PC-3 (cell line): ENCODE measurements at regions not wholly inside any gene's neighbourhood (a gene's known extent, or its start where the extent isn't known, plus 50 kb on each side); places are given as distances from the start of the nearest gene placed in this dataset.

ENCODE experiments used
- ATAC-seq: fragments of 200-7000 bp; cut with Tn5 transposase; 2 replicates; pipeline ENCODE4 v1.9.1; 2020; ENCODE audit warnings: mild to moderate bottlenecking, moderate library complexity
- BruUV-seq: library from RNA; stranded (reverse); fragments of 400-500 nt; replicated peaks from 2 replicates; lab custom pipeline; 2021; lab: Mats Ljungman, UMichigan
- CTCF ChIA-PET: fragments of 300-600 bp; sonication (Branson Sonifier 250); formaldehyde crosslinking; loops from one replicate; lab custom pipeline; 2022; ENCODE audit warnings: antibody characterized with exemption; lab: Charles Lee
- POLR2A ChIA-PET: fragments of 300-600 bp; sonication (Branson Sonifier 250); formaldehyde crosslinking; loops from one replicate; lab custom pipeline; 2022; ENCODE audit warnings: antibody characterized with exemption; ENCODE audit not compliant: unreplicated experiment; lab: Charles Lee
- DNase-seq: peaks from one replicate; pipeline ENCODE4 v3.0.0-alpha.2; 2015
- H2AFZ ChIP-seq: fragments of 300-600 bp; sonication (generic); 2 replicates; pipeline ENCODE4 v1.6.0; 2016; ENCODE audit warnings: antibody characterized with exemption, low read length
- H3F3A ChIP-seq: fragments of 300-600 bp; sonication (generic); one replicate; pipeline ENCODE4 v1.6.0; 2017; ENCODE audit warnings: antibody characterized with exemption, low read length, control low read depth, mild to moderate bottlenecking; ENCODE audit not compliant: unreplicated experiment
- H3K27ac ChIP-seq: fragments of 300-600 bp; sonication (generic); 2 replicates; pipeline ENCODE4 v1.5.1; 2016; ENCODE audit warnings: mild to moderate bottlenecking, low read length
- H3K27me3 ChIP-seq: fragments of 300-600 bp; sonication (generic); 2 replicates; pipeline ENCODE4 v1.6.1; 2016; ENCODE audit warnings: low read length, mixed read lengths
- H3K36me3 ChIP-seq: fragments of 300-600 bp; sonication (generic); 2 replicates; pipeline ENCODE4 v1.6.1; 2016; ENCODE audit warnings: low read depth, mixed run types, low read length, mixed read lengths
- H3K4me1 ChIP-seq: fragments of 300-600 bp; sonication (generic); 2 replicates; pipeline ENCODE4 v1.5.1; 2016; ENCODE audit warnings: low read length; ENCODE audit not compliant: insufficient read depth
- H3K4me2 ChIP-seq: fragments of 300-600 bp; sonication (generic); 2 replicates; pipeline ENCODE4 v1.6.0; 2016; ENCODE audit warnings: low read length
- H3K4me3 ChIP-seq: fragments of 300-600 bp; sonication (generic); 2 replicates; pipeline ENCODE4 v1.5.1; 2016; ENCODE audit warnings: mild to moderate bottlenecking, low read length, mixed read lengths
- H3K79me2 ChIP-seq: fragments of 300-600 bp; sonication (generic); 2 replicates; pipeline ENCODE4 v1.6.1; 2017; ENCODE audit warnings: low read length, mixed read lengths
- H3K9ac ChIP-seq: fragments of 300-600 bp; sonication (generic); 2 replicates; pipeline ENCODE4 v1.6.0; 2016; ENCODE audit warnings: mild to moderate bottlenecking, low read length
- H3K9me2 ChIP-seq: fragments of 300-600 bp; sonication (generic); replicated peaks from 2 replicates; pipeline ENCODE4 v1.6.1; 2016; ENCODE audit warnings: mixed run types, low read length, mixed read lengths
- H3K9me3 ChIP-seq: fragments of 300-600 bp; sonication (generic); 2 replicates; pipeline ENCODE4 v1.6.1; 2016; ENCODE audit warnings: low read length, mixed read lengths
- H4K20me1 ChIP-seq: fragments of 300-600 bp; sonication (generic); 2 replicates; pipeline ENCODE4 v1.6.1; 2016; ENCODE audit warnings: low read length, mixed read lengths
- CTCF ChIP-seq: fragments of 300-600 bp; sonication (generic); conservative IDR thresholded peaks from 2 replicates; pipeline ENCODE4 v1.5.1; 2017; ENCODE audit warnings: antibody characterized with exemption, low read depth, mild to moderate bottlenecking, low read length
- EZH2 ChIP-seq: fragments of 300-600 bp; sonication (generic); IDR thresholded peaks from one replicate; pipeline ENCODE4 v1.6.1; 2017; ENCODE audit warnings: antibody characterized with exemption, mild to moderate bottlenecking, low read length; ENCODE audit not compliant: unreplicated experiment
- EZH2phosphoT487 ChIP-seq: fragments of 300-600 bp; sonication (generic); IDR thresholded peaks from 2 replicates; pipeline ENCODE4 v1.6.1; 2018; ENCODE audit warnings: mild to moderate bottlenecking, antibody characterized with exemption, low read length, borderline replicate concordance
- intact Hi-C: fragments of 100-400 bp; cut with micrococcal nuclease; formaldehyde crosslinking; loops from 2 replicates; pipeline ENCODE4 v1.9.0; 2023

- ChIA-PET POLR2A (no interaction called here), CTCF (no interaction called here)
- Histone ChIP-seq H3K27ac (no peak overlapping the region), H3K4me3 (no peak overlapping the region), H2AFZ (no peak overlapping the region), H3K79me2 (no peaks in the 10 kb centered on the region), H3K4me1 (no peaks in the 10 kb centered on the region), H3K9me3 (peaks cover 8% of the 10 kb centered on the region), H4K20me1 (no peaks in the 10 kb centered on the region), H3K27me3 (no peaks in the 10 kb centered on the region), H3K36me3 (peaks cover 4% of the 10 kb centered on the region; the same call in 1 of the 2 replicates), H3F3A (no peaks in the 10 kb centered on the region), H3K4me2 (no peak overlapping the region), H3K9me2 (no peaks in the 10 kb centered on the region), H3K9ac (no peak overlapping the region)
- DNase-seq (peak; percentile 38), ATAC-seq (peak; percentile 99)
- no TSS peak for BruUV-seq
- intact Hi-C loops, result no loop called here
- TF ChIP-seq EZH2, result no peak
- TF ChIP-seq EZH2phosphoT487, result no peak
- no peak for TF ChIP-seq CTCF
Observed at GRCh38 chr11:130705670-130706421, 210.4 kb downstream of the SNX19 start.

GRCh38 chr11:130706572-130706971 lies 209.7 kb downstream of the SNX19 start:
- H3K4me3 ChIP-seq, result no peak overlapping the region
- H3K9ac ChIP-seq, result no peak overlapping the region
- intact Hi-C loops, result no loop called here
- ATAC-seq (no peak), DNase-seq (no peak)
- ChIA-PET CTCF (no interaction called here), POLR2A (no interaction called here)
- H4K20me1 ChIP-seq, result no peaks in the 10 kb centered on the region
- no peak overlapping the region for H3K27ac ChIP-seq
- TF ChIP-seq EZH2, result no peak
- TF ChIP-seq CTCF, result no peak
- TF ChIP-seq EZH2phosphoT487, result no peak
- no peak overlapping the region for H2AFZ ChIP-seq
- H3K36me3 ChIP-seq, result peaks cover 4% of the 10 kb centered on the region; the same call in 1 of the 2 replicates
- no peaks in the 10 kb centered on the region for H3K9me2 ChIP-seq
- no peaks in the 10 kb centered on the region for H3K4me1 ChIP-seq
- no peaks in the 10 kb centered on the region for H3K27me3 ChIP-seq
- H3K79me2 ChIP-seq, result no peaks in the 10 kb centered on the region
- no TSS peak for BruUV-seq
- H3K9me3 ChIP-seq, result peaks cover 8% of the 10 kb centered on the region
- H3F3A ChIP-seq, result no peaks in the 10 kb centered on the region
- no peak overlapping the region for H3K4me2 ChIP-seq

- Histone ChIP-seq H4K20me1 (no peaks in the 10 kb centered on the region), H3F3A (no peaks in the 10 kb centered on the region), H3K4me2 (no peak overlapping the region), H3K9me3 (peaks cover 8% of the 10 kb centered on the region), H3K36me3 (peaks cover 4% of the 10 kb centered on the region; the same call in 1 of the 2 replicates), H3K9ac (no peak overlapping the region), H2AFZ (no peak overlapping the region), H3K4me1 (no peaks in the 10 kb centered on the region), H3K79me2 (no peaks in the 10 kb centered on the region), H3K4me3 (no peak overlapping the region), H3K27me3 (no peaks in the 10 kb centered on the region), H3K9me2 (no peaks in the 10 kb centered on the region), H3K27ac (no peak overlapping the region)
- no peak for TF ChIP-seq CTCF
- TF ChIP-seq EZH2phosphoT487, result no peak
- no peak for TF ChIP-seq EZH2
- ATAC-seq (no peak), DNase-seq (no peak)
- intact Hi-C loops, result no loop called here
- no TSS peak for BruUV-seq
- ChIA-PET POLR2A (no interaction called here), CTCF (interaction anchor here (0.6 kb wide), 1 partner anchor 26 kb away, joined by 4 read pairs; no protein-coding TSS in a partner anchor)
Observed at GRCh38 chr11:130707217-130707616, 209.1 kb downstream of the SNX19 start.
